ENCODE measurements at regions not wholly inside any gene's neighbourhood (a gene's known extent, or its start where the extent isn't known, plus 50 kb on each side); places are given as distances from the start of the nearest gene placed in this dataset.
"Not testable (repeated sequence)": the region's sequence is repeated elsewhere in the genome, so short reads cannot be mapped to it uniquely, and the experiment has no call there.

DNA sequence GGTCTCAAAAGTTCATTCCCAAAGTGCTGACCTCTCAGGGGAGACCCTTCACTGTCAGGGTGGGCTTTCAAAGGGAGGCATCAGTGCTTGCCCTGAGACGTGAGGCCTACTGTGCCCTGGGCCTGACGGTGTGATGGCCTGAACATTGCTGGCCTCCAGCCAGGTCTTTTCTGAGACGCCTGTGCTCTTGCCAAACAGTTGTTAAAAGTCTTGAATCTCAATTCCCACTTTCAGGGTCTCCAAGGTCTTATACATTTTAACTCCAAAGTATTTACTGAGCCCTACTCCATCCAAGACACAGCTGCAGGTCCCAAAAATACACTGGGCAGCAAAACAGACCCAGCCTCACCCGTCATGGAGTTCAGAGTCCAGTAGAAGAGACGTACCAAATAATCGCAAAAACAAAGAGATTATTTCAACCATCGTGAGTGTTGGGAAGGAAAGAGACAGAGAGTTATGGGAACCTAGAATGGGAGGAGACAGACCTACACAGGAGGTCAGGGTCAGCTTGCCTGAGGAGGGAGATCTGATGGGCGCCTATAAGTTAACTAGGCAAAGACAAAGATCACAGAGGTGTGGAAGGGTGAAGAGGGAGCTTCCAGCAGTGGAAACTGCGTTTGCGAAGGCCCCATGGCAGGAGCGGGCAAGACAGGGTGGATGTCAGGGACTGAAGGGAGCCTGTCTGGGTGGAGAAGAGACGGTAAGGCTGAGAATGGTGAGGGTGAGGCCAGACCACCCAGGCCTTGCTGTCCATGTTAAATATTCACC lies 446.3 kb downstream of the PREX1 start:
- no peaks in the 10 kb centered on the region for H3K36me3 ChIP-seq
- H4K20me1 ChIP-seq, result no peaks in the 10 kb centered on the region
- H3K4me2 ChIP-seq, result no peak overlapping the region
- peaks cover 2% of the 10 kb centered on the region; the same call in 1 of the 2 replicates for H3K4me1 ChIP-seq
- no peak overlapping the region for H3K9ac ChIP-seq
- no peak overlapping the region for H3K4me3 ChIP-seq
- H3K27me3 ChIP-seq, result no peaks in the 10 kb centered on the region
- H3K27ac ChIP-seq, result no peak overlapping the region
- no peaks in the 10 kb centered on the region for H3K9me3 ChIP-seq
- no peak for TF ChIP-seq Cebpa-rat (IDR thresholded peaks at IDR 0.05)

DNA sequence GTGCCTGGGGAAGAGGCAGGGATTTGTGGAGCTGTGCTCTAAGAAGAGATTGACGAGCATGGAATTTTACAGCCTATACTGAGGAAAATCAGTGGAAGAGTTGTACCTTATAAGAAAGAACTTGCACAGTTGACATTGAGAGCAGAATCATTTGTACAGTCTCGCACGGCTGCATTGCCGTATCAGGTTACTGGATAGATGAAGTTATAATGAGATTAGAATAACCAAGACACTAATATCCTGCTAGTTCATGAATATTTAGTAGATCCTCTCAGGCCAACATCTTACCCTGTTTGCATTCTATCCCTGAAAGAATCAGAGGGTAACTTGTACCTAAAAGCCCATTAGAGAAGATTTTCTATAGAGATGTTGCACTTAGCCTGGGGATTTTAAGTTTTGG lies 447.1 kb downstream of the PREX1 start:
- Histone ChIP-seq H3K4me1 (peaks cover 11% of the 10 kb centered on the region), H3K4me2 (no peak overlapping the region), H3K9ac (no peak overlapping the region), H3K4me3 (no peak overlapping the region), H3K27me3 (no peaks in the 10 kb centered on the region), H3K36me3 (no peaks in the 10 kb centered on the region), H3K27ac (no peak overlapping the region), H4K20me1 (no peaks in the 10 kb centered on the region), H3K9me3 (no peaks in the 10 kb centered on the region)
- TF ChIP-seq Cebpa-rat (IDR thresholded peaks at IDR 0.05), result no peak

DNA sequence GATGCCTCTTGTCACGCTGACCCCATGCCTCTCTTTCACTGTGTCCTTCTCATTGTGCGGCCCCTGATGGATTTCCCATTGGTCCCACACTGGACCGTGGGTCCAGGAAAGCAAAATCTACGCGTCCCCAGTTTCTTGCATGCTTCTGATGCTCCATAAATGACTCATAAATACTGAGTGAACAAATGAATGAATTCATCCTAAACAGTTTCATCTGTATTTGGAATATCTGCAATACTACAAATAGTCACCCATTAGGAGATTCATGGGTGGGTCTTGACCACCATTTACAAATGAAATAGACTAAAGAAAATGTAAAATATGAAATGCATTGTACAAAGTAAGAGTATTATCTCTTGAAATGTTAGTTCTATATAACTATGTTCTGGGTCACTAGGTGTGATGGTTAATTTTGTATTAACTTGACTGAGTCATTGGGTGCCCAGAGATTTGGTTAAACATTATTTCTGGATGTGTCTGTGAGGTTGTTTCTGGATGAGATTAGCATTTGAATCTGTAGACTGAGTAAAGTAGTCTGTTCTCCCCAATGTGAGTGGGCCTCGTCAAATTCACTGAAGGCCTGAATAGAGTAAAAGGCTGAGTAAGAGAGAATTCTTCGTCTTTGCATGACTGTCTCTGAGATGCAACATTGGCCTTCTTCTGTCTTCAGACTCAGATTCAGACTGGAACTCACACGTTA lies 448.7 kb downstream of the PREX1 start:
- Histone ChIP-seq H3K4me2 (no peak overlapping the region), H4K20me1 (no peaks in the 10 kb centered on the region), H3K4me1 (peaks cover 26% of the 10 kb centered on the region), H3K9me3 (no peaks in the 10 kb centered on the region), H3K27me3 (no peaks in the 10 kb centered on the region), H3K36me3 (no peaks in the 10 kb centered on the region), H3K4me3 (no peak overlapping the region), H3K27ac (no peak overlapping the region), H3K9ac (no peak overlapping the region)
- TF ChIP-seq Cebpa-rat (IDR thresholded peaks at IDR 0.05), result no peak

DNA sequence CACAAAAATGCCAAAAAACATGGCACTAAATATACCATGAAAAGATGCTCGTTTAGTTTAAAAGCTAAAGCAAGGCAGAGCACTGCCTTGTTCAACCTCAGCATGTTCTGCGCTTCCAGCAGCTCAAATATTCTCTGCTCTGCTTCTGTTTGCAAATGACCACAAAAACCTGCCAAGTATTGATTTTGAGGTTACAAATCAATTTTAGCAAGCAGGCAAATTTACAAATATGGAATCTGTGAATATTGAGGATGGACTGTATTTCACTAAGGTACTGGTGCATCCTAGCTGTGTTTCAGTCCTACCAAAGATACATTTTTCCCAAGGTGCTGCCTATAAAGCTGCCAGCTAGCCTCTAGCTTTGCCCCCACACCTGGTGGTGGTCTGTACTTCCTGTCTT lies 449.9 kb downstream of the PREX1 start:
- Histone ChIP-seq H3K4me1 (peaks cover 32% of the 10 kb centered on the region), H3K27ac (no peak overlapping the region), H3K36me3 (no peaks in the 10 kb centered on the region), H3K4me3 (no peak overlapping the region), H3K27me3 (no peaks in the 10 kb centered on the region), H3K4me2 (no peak overlapping the region), H3K9ac (no peak overlapping the region), H3K9me3 (no peaks in the 10 kb centered on the region), H4K20me1 (no peaks in the 10 kb centered on the region)
- no peak for TF ChIP-seq Cebpa-rat (IDR thresholded peaks at IDR 0.05)

DNA sequence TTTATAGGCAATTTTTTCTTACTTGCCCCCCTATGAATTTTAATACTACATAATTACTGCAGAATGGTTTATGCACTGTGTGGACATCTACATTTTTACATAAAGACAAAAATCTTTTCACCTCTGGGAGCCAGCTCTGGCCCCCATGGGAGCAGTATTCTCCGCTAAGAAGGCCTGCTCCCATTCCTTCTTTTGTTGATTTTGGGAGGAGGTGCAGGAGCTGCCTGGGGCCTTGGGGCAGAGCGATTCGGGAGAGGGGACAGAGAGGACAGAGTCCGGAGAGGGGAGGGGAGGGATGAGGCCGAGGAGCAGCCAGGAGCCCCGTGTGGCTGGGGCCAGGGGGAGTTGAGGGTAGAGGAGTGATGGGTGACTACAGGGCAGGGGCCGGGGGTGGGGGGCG lies 452.0 kb downstream of the PREX1 start:
- Histone ChIP-seq H3K4me2 (peak overlapping the region; percentile 70), H3K27me3 (no peaks in the 10 kb centered on the region), H3K9ac (no peak overlapping the region), H3K9me3 (no peaks in the 10 kb centered on the region), H3K4me3 (no peak overlapping the region), H3K4me1 (peaks cover 32% of the 10 kb centered on the region), H4K20me1 (no peaks in the 10 kb centered on the region), H3K36me3 (no peaks in the 10 kb centered on the region), H3K27ac (0 out of 2 replicates have a peak overlapping the region, but pooled peaks have one; percentile 9)
- TF ChIP-seq Cebpa-rat (IDR thresholded peaks at IDR 0.05), result no peak

DNA sequence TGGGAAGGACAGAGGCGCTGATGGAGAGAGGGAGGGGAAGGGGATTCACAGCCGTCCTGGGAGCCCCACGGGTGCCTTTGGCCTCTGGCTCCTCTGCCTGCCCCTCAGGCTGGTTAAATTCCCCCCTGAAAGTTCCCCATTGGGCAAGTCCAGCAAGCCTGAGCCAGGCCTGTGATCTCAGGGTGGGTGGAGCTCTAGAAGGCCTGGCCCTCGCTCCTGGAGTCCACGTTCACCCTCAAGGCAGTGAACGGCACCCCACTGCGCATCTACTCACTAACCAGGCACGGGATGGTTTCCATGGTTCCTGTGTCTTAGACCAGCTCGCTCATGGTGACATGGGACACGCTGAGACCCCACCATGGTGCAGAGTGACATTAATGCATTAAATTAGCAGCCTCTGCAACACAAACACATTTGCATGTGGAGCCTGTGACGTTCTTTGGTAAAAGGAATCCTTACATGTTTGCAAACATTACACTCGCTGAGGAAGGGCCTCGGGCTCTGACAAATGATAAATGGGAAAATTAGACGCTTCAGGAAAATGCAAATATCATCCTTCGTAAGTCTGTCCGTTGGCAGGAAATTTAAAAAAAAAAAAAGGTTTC lies 452.7 kb downstream of the PREX1 start:
- TF ChIP-seq Cebpa-rat (IDR thresholded peaks at IDR 0.05), result no peak
- peaks cover 32% of the 10 kb centered on the region for H3K4me1 ChIP-seq
- H3K4me3 ChIP-seq, result no peak overlapping the region; the same call in 1 of the 2 replicates
- H3K4me2 ChIP-seq, result peak overlapping the region; percentile 70
- H3K9ac ChIP-seq, result no peak overlapping the region
- no peaks in the 10 kb centered on the region for H3K9me3 ChIP-seq
- H4K20me1 ChIP-seq, result no peaks in the 10 kb centered on the region
- peak overlapping the region; percentile 41; the same call in 1 of the 2 replicates for H3K27ac ChIP-seq
- H3K27me3 ChIP-seq, result no peaks in the 10 kb centered on the region
- H3K36me3 ChIP-seq, result no peaks in the 10 kb centered on the region

DNA sequence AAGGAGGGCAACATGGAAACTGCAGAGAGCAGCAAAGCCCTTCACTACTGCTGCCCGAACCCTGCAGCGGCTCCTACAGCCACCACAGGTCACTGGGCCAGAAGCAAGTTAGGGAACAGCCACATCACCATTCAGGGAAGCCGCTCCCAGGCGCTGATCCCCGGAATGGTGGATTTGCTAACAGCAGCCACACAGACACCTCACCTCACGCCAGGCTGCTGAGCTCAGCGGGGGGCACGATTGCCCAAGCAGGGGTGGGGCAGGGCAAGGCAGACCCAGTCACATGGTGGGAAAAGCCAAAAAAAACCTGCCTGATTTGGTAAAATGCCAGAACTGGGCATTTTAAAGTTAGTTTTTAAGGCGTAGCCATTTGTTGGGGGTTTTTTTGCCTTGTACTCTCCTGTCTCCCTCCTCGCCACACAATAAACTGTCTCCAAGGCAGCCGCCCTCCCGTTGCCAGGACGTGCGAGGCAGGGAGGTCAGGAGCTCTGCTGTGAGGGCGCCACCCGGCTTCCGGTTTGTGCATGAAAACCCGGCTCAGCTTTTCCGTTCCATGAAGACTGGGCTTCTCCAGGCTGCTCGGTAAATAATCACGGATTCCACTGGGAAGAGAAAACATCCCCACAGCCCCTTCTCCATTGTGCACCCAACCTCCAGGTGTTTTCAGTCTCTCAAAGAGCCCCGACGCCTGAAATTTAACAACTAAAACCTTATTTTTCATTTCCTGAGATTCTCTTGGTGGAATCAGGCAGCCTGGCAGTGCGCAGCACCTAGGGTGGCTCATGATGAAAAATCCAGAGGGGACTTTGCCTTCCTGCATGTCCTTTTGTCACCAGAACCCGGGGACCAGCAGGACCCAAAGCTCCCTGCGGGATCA lies 453.5 kb downstream of the PREX1 start:
- H3K27me3 ChIP-seq, H3K9ac ChIP-seq, H3K36me3 ChIP-seq, H4K20me1 ChIP-seq, H3K9me3 ChIP-seq, H3K4me3 ChIP-seq: not testable (repeated sequence)
- Histone ChIP-seq H3K4me2 (peak overlapping the region; percentile 70), H3K27ac (peak overlapping the region; percentile 41; the same call in 1 of the 2 replicates), H3K4me1 (peaks cover 32% of the 10 kb centered on the region)

DNA sequence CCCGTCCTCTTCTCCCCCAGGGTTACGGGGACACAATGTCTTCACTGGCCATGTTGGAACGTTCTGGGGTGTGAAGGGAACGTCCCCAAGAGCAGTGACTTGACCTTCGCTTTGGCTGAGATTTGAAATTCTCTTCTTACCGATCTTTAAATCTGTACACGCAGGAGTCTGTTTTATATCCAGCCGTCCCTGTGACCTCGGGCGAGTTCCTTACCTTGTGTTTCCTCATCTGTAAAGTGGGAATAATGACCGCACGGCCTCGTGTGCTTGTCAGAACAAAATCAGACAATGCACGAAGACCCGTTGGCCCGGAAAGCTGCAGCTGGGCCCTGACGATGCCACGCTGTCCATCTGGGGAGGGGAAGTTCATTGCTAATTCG lies 454.3 kb downstream of the PREX1 start:
- H3K9me3 ChIP-seq, result no peaks in the 10 kb centered on the region
- H3K4me2 ChIP-seq, result peak overlapping the region; percentile 70; the same call in 1 of the 2 replicates
- no peaks in the 10 kb centered on the region for H3K27me3 ChIP-seq
- no peak overlapping the region for H3K27ac ChIP-seq
- no peaks in the 10 kb centered on the region for H4K20me1 ChIP-seq
- no peaks in the 10 kb centered on the region for H3K36me3 ChIP-seq
- peaks cover 39% of the 10 kb centered on the region for H3K4me1 ChIP-seq
- H3K9ac ChIP-seq, result no peak overlapping the region
- no peak overlapping the region for H3K4me3 ChIP-seq
- TF ChIP-seq Cebpa-rat (IDR thresholded peaks at IDR 0.05), result no peak

DNA sequence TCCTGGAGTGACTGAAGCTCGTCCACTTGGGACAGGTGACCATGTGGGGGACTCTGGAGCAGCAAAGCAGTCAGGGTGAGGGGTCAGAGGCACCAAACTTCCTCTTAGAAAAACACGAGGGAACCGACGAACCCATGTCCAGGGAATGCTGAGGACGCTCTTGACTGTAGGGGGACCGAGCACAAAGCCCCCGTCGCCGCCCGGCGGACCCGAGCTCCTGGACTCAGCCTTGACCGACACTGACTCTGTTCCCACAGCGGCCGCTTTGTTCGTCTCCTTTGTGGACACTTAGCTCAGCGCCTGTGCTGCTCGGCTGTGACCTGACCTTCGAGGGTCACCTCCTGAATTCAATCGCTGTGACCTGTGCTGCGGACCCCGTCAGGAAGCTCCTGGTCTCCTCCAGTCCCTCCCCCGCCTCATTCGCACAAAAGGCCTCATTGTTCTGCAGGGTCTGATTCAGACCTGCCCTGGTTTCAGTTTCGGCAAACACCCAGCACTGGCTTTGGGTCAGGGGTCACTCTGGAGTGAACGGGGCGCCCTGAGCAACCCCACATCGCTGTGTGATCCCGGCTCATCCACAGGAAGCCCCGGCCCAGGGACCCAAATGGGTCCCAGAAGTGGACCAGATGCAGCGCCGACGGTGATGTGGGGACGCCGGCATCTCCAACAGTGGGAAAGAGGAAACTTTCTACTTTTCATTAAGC lies 454.8 kb downstream of the PREX1 start:
- H3K36me3 ChIP-seq, H3K9ac ChIP-seq, H3K27me3 ChIP-seq, H4K20me1 ChIP-seq, H3K27ac ChIP-seq, H3K9me3 ChIP-seq, H3K4me3 ChIP-seq, H3K4me2 ChIP-seq: not testable (repeated sequence)
- peaks cover 41% of the 10 kb centered on the region for H3K4me1 ChIP-seq

Measured in BLaER1 (cell line).